HUES64 (cell line): ENCODE measurements at regions not wholly inside any gene's neighbourhood (a gene's known extent, or its start where the extent isn't known, plus 50 kb on each side); places are given as distances from the start of the nearest gene placed in this dataset.
"Not testable (repeated sequence)": the region's sequence is repeated elsewhere in the genome, so short reads cannot be mapped to it uniquely, and the experiment has no call there.

Experiments
- H3K27ac ChIP-seq: 2 replicates; pipeline ENCODE4 v1.7.0; 2013; ENCODE audit warnings: low read depth, low read length, inconsistent platforms
- H3K27me3 ChIP-seq: 2 replicates; pipeline ENCODE4 v1.6.1; 2013; ENCODE audit warnings: mild to moderate bottlenecking, low read length; ENCODE audit not compliant: insufficient read depth
- H3K36me3 ChIP-seq: 2 replicates; pipeline ENCODE4 v1.6.1; 2013; ENCODE audit warnings: mild to moderate bottlenecking, low read length; ENCODE audit not compliant: insufficient read depth
- H3K4me1 ChIP-seq: 2 replicates; pipeline ENCODE4 v1.6.1; 2013; ENCODE audit warnings: mild to moderate bottlenecking, low read length, moderate library complexity; ENCODE audit not compliant: insufficient read depth
- H3K4me3 ChIP-seq: 2 replicates; pipeline ENCODE4 v1.5.1; 2013; ENCODE audit warnings: mild to moderate bottlenecking, low read length, moderate library complexity
- H3K9ac ChIP-seq: 2 replicates; pipeline ENCODE4 v1.6.1; 2013; ENCODE audit warnings: mild to moderate bottlenecking, low read depth, low read length
- H3K9me3 ChIP-seq: 2 replicates; pipeline ENCODE4 v1.6.1; 2013; ENCODE audit warnings: low read depth, low read length; ENCODE audit not compliant: insufficient read depth
- WGBS: fragments of 150-250, 120-280 bp; methylation state at CpG from one replicate; pipeline ENCODE4 v1.1.7; 2013; ENCODE audit warnings: missing lambda C conversion rate; 5-methylcytosine and 5-hydroxymethylcytosine counted together

GRCh38 chr3:94648270-94649180 lies 585.7 kb downstream of the NSUN3 start:
- not testable (repeated sequence) for H3K36me3 ChIP-seq, H3K4me3 ChIP-seq, H3K9me3 ChIP-seq, H3K4me1 ChIP-seq, H3K9ac ChIP-seq, H3K27me3 ChIP-seq, H3K27ac ChIP-seq
- 87% methylated on average over 7 of the region's 8 CpGs for WGBS

- H3K9me3 ChIP-seq: no peaks in the 10 kb centered on the region
- H3K9ac ChIP-seq: no peak overlapping the region
- H3K4me1 ChIP-seq: no peaks in the 10 kb centered on the region
- no peak overlapping the region for H3K27ac ChIP-seq
- WGBS: 95% methylated on average over 1 of the region's 2 CpGs
- H3K4me3 ChIP-seq: no peak overlapping the region
- H3K36me3 ChIP-seq: no peaks in the 10 kb centered on the region
- H3K27me3 ChIP-seq: no peaks in the 10 kb centered on the region
Observed at GRCh38 chr3:94654096-94654495, 591.2 kb downstream of the NSUN3 start.

GRCh38 chr3:94665922-94666321 lies 603.1 kb downstream of the NSUN3 start:
- Histone ChIP-seq H3K27me3 (no peaks in the 10 kb centered on the region), H3K36me3 (no peaks in the 10 kb centered on the region), H3K9ac (no peak overlapping the region), H3K27ac (no peak overlapping the region), H3K4me3 (no peak overlapping the region), H3K4me1 (no peaks in the 10 kb centered on the region), H3K9me3 (no peaks in the 10 kb centered on the region)

- no peak overlapping the region for H3K4me3 ChIP-seq
- no peak overlapping the region for H3K27ac ChIP-seq
- H3K27me3 ChIP-seq: no peaks in the 10 kb centered on the region
- no peak overlapping the region for H3K9ac ChIP-seq
- H3K36me3 ChIP-seq: no peaks in the 10 kb centered on the region
- H3K4me1 ChIP-seq: no peaks in the 10 kb centered on the region
- H3K9me3 ChIP-seq: no peaks in the 10 kb centered on the region
Observed at GRCh38 chr3:94671078-94671477, 608.2 kb downstream of the NSUN3 start.

GRCh38 chr3:94673876-94674275 lies 611.0 kb downstream of the NSUN3 start:
- H3K4me1 ChIP-seq: no peaks in the 10 kb centered on the region
- H3K27ac ChIP-seq: no peak overlapping the region
- H3K9ac ChIP-seq: no peak overlapping the region
- no peaks in the 10 kb centered on the region for H3K36me3 ChIP-seq
- H3K4me3 ChIP-seq: no peak overlapping the region
- H3K9me3 ChIP-seq: no peaks in the 10 kb centered on the region
- no peaks in the 10 kb centered on the region for H3K27me3 ChIP-seq
- WGBS: 100% methylated on average over 1 of the region's 1 CpG

- no CpG with 5 or more reads among the region's 1 CpG for WGBS
- Histone ChIP-seq H3K4me1 (no peaks in the 10 kb centered on the region), H3K9me3 (no peaks in the 10 kb centered on the region; the same call in 1 of the 2 replicates), H3K27me3 (no peaks in the 10 kb centered on the region), H3K9ac (no peak overlapping the region), H3K27ac (no peak overlapping the region), H3K36me3 (no peaks in the 10 kb centered on the region), H3K4me3 (no peak overlapping the region)
Observed at GRCh38 chr3:94686208-94686607, 623.3 kb downstream of the NSUN3 start.

- no peaks in the 10 kb centered on the region for H3K27me3 ChIP-seq
- H3K9ac ChIP-seq: no peak overlapping the region
- H3K4me1 ChIP-seq: no peaks in the 10 kb centered on the region
- H3K27ac ChIP-seq: no peak overlapping the region
- H3K9me3 ChIP-seq: no peaks in the 10 kb centered on the region
- WGBS: 98% methylated on average over 5 of the region's 5 CpGs
- H3K4me3 ChIP-seq: no peak overlapping the region
- no peaks in the 10 kb centered on the region for H3K36me3 ChIP-seq
Observed at GRCh38 chr3:94693997-94694640, 631.3 kb downstream of the NSUN3 start.

GRCh38 chr3:94694894-94695293 lies 632.0 kb downstream of the NSUN3 start:
- H3K36me3 ChIP-seq: no peaks in the 10 kb centered on the region
- H3K9me3 ChIP-seq: no peaks in the 10 kb centered on the region
- H3K27me3 ChIP-seq: no peaks in the 10 kb centered on the region
- WGBS: 100% methylated on average over 2 of the region's 2 CpGs
- no peak overlapping the region for H3K27ac ChIP-seq
- H3K4me3 ChIP-seq: no peak overlapping the region
- no peaks in the 10 kb centered on the region for H3K4me1 ChIP-seq
- no peak overlapping the region for H3K9ac ChIP-seq

GRCh38 chr3:94704467-94704866 lies 641.6 kb downstream of the NSUN3 start:
- Histone ChIP-seq H3K4me3 (no peak overlapping the region), H3K9ac (no peak overlapping the region), H3K27me3 (no peaks in the 10 kb centered on the region), H3K36me3 (no peaks in the 10 kb centered on the region), H3K27ac (no peak overlapping the region), H3K4me1 (no peaks in the 10 kb centered on the region), H3K9me3 (no peaks in the 10 kb centered on the region)
- 94% methylated on average over 2 of the region's 3 CpGs for WGBS

- WGBS: 93% methylated on average over 1 of the region's 1 CpG
- no peak overlapping the region for H3K4me3 ChIP-seq
- no peak overlapping the region for H3K9ac ChIP-seq
- no peaks in the 10 kb centered on the region for H3K9me3 ChIP-seq
- H3K36me3 ChIP-seq: no peaks in the 10 kb centered on the region
- H3K27me3 ChIP-seq: no peaks in the 10 kb centered on the region
- H3K27ac ChIP-seq: no peak overlapping the region
- no peaks in the 10 kb centered on the region for H3K4me1 ChIP-seq
Observed at GRCh38 chr3:94709249-94709902, 646.5 kb downstream of the NSUN3 start.

- Histone ChIP-seq H3K27ac (no peak overlapping the region), H3K27me3 (no peaks in the 10 kb centered on the region), H3K9ac (no peak overlapping the region), H3K4me1 (no peaks in the 10 kb centered on the region), H3K9me3 (no peaks in the 10 kb centered on the region), H3K4me3 (no peak overlapping the region), H3K36me3 (no peaks in the 10 kb centered on the region)
Observed at GRCh38 chr3:94714194-94714593, 651.3 kb downstream of the NSUN3 start.
